Glutamatergic neuron (in vitro differentiated cells): ENCODE measurements at regions not wholly inside any gene's neighbourhood (a gene's known extent, or its start where the extent isn't known, plus 50 kb on each side); places are given as distances from the start of the nearest gene placed in this dataset.
"Not testable (repeated sequence)": the region's sequence is repeated elsewhere in the genome, so short reads cannot be mapped to it uniquely, and the experiment has no call there.

Source experiments
- DNase-seq: peaks from one replicate; pipeline ENCODE4 v3.0.0; 2022
- H3K27ac Mint-ChIP-seq: one replicate; pipeline ENCODE4 v1.8.0; 2020; ENCODE audit warnings: mild to moderate bottlenecking, mixed read lengths, inconsistent platforms; ENCODE audit not compliant: unreplicated experiment
- H3K27me3 Mint-ChIP-seq: one replicate; pipeline ENCODE4 v1.8.0; 2020; ENCODE audit warnings: mild to moderate bottlenecking, moderate library complexity, mixed read lengths, inconsistent platforms; ENCODE audit not compliant: unreplicated experiment
- H3K36me3 Mint-ChIP-seq: one replicate; pipeline ENCODE4 v1.8.0; 2020; ENCODE audit warnings: mild to moderate bottlenecking, mixed read lengths, inconsistent platforms; ENCODE audit not compliant: unreplicated experiment
- H3K4me1 Mint-ChIP-seq: one replicate; pipeline ENCODE4 v1.8.0; 2020; ENCODE audit warnings: mild to moderate bottlenecking, low read depth, mixed read lengths, inconsistent platforms; ENCODE audit not compliant: unreplicated experiment
- H3K4me3 Mint-ChIP-seq: one replicate; pipeline ENCODE4 v1.8.0; 2020; ENCODE audit warnings: mild to moderate bottlenecking, mixed read lengths, inconsistent platforms; ENCODE audit not compliant: unreplicated experiment
- H3K9me3 Mint-ChIP-seq: one replicate; pipeline ENCODE4 v1.8.0; 2020; ENCODE audit warnings: mild to moderate bottlenecking, moderate library complexity, mixed read lengths, inconsistent platforms; ENCODE audit not compliant: unreplicated experiment
- CTCF ChIP-seq: fragments of 200-600 bp; sonication (generic); IDR thresholded peaks from one replicate; pipeline ENCODE4 v1.5.0; 2021; ENCODE audit not compliant: partially characterized antibody, unreplicated experiment

- H3K27me3 Mint-ChIP-seq: no peaks in the 10 kb centered on the region
- no peak overlapping the region for H3K4me3 Mint-ChIP-seq
- TF ChIP-seq CTCF: no peak
- H3K36me3 Mint-ChIP-seq: no peaks in the 10 kb centered on the region
- no peaks in the 10 kb centered on the region for H3K9me3 Mint-ChIP-seq
- H3K27ac Mint-ChIP-seq: no peak overlapping the region
- no peak for DNase-seq
- no peaks in the 10 kb centered on the region for H3K4me1 Mint-ChIP-seq
Measured at GRCh38 chr13:82088781-82089180, 1747.9 kb upstream of the SPRY2 start.

- no peaks in the 10 kb centered on the region for H3K9me3 Mint-ChIP-seq
- no peaks in the 10 kb centered on the region for H3K36me3 Mint-ChIP-seq
- peaks cover 5% of the 10 kb centered on the region for H3K4me1 Mint-ChIP-seq
- no peak for TF ChIP-seq CTCF
- H3K27ac Mint-ChIP-seq: no peak overlapping the region
- no peaks in the 10 kb centered on the region for H3K27me3 Mint-ChIP-seq
- no peak for DNase-seq
- H3K4me3 Mint-ChIP-seq: no peak overlapping the region
Measured at GRCh38 chr13:82076496-82076895, 1735.6 kb upstream of the SPRY2 start.

- H3K4me3 Mint-ChIP-seq: no peak overlapping the region
- TF ChIP-seq CTCF: no peak
- DNase-seq: no peak
- no peaks in the 10 kb centered on the region for H3K27me3 Mint-ChIP-seq
- no peaks in the 10 kb centered on the region for H3K36me3 Mint-ChIP-seq
- H3K4me1 Mint-ChIP-seq: no peaks in the 10 kb centered on the region
- H3K9me3 Mint-ChIP-seq: no peaks in the 10 kb centered on the region
- H3K27ac Mint-ChIP-seq: no peak overlapping the region
Measured at GRCh38 chr13:82070416-82070815, 1729.5 kb upstream of the SPRY2 start.

GRCh38 chr13:82062772-82063171 is 1721.8 kb upstream of the SPRY2 start:
- Mint-ChIP-seq H3K4me1 (no peaks in the 10 kb centered on the region), H3K36me3 (no peaks in the 10 kb centered on the region), H3K9me3 (no peaks in the 10 kb centered on the region), H3K27ac (no peak overlapping the region), H3K4me3 (no peak overlapping the region), H3K27me3 (no peaks in the 10 kb centered on the region)
- TF ChIP-seq CTCF: no peak
- DNase-seq: no peak

GRCh38 chr13:82058364-82058763 is 1717.4 kb upstream of the SPRY2 start:
- H3K4me3 Mint-ChIP-seq: no peak overlapping the region
- no peaks in the 10 kb centered on the region for H3K9me3 Mint-ChIP-seq
- H3K4me1 Mint-ChIP-seq: no peaks in the 10 kb centered on the region
- TF ChIP-seq CTCF: no peak
- no peaks in the 10 kb centered on the region for H3K36me3 Mint-ChIP-seq
- H3K27me3 Mint-ChIP-seq: no peaks in the 10 kb centered on the region
- H3K27ac Mint-ChIP-seq: no peak overlapping the region
- no peak for DNase-seq

GRCh38 chr13:82045316-82045715 is 1704.4 kb upstream of the SPRY2 start:
- not testable (repeated sequence) for H3K36me3 Mint-ChIP-seq, H3K4me1 Mint-ChIP-seq, H3K4me3 Mint-ChIP-seq, H3K27ac Mint-ChIP-seq, DNase-seq, H3K27me3 Mint-ChIP-seq, H3K9me3 Mint-ChIP-seq
